GM12892 (cell line): ENCODE measurements at regions not wholly inside any gene's neighbourhood (a gene's known extent, or its start where the extent isn't known, plus 50 kb on each side); places are given as distances from the start of the nearest gene placed in this dataset.

Source experiments
- POLR2A ChIP-seq: IDR thresholded peaks from 2 replicates; pipeline ENCODE4 v1.6.1; 2011; ENCODE audit warnings: low read depth, low read length, control low read depth
- POLR2AphosphoS5 ChIP-seq: IDR thresholded peaks from 2 replicates; pipeline ENCODE4 v1.6.1; 2011; ENCODE audit warnings: low read depth, low read length, control low read depth

GRCh38 chr9:78393932-78394331 is 97.0 kb downstream of the PSAT1 start:
- TF ChIP-seq POLR2A, result no peak
- no peak for TF ChIP-seq POLR2AphosphoS5
